SK-N-SH treated with all-trans-retinoic acid at 6 μM for 48 hours (cell line): ENCODE measurements at regions not wholly inside any gene's neighbourhood (a gene's known extent, or its start where the extent isn't known, plus 50 kb on each side); places are given as distances from the start of the nearest gene placed in this dataset.
A peak's percentile ranks its signal among the peaks of the same experiment; 100 is the strongest.

ENCODE experiments used
- ATAC-seq: fragments of 200-7000 bp; cut with Tn5 transposase; 3 replicates; pipeline ENCODE4 v1.9.1; 2020; ENCODE audit warnings: mild to moderate bottlenecking, moderate library complexity
- ARNTL ChIP-seq: fragments of 450-650 bp; formaldehyde crosslinking; IDR thresholded peaks from 2 replicates; pipeline ENCODE4 v1.5.0; 2020; ENCODE audit warnings: low read depth, mild to moderate bottlenecking, moderate library complexity, borderline replicate concordance
- BACH2 ChIP-seq: fragments of 250-450 bp; sonication (Bioruptor Pico); IDR thresholded peaks from 2 replicates; pipeline ENCODE4 v1.9.0; 2021; ENCODE audit warnings: mild to moderate bottlenecking, borderline replicate concordance
- CSDC2 ChIP-seq: fragments of 250-450 bp; sonication (Bioruptor Pico); IDR thresholded peaks from 2 replicates; pipeline ENCODE4 v1.5.0; 2020; ENCODE audit warnings: mild to moderate bottlenecking, moderate library complexity
- ESRRG ChIP-seq: fragments of 250-450 bp; sonication (Bioruptor Pico); IDR thresholded peaks from 2 replicates; pipeline ENCODE4 v1.6.1; 2021; ENCODE audit warnings: mild to moderate bottlenecking
- GLIS3 ChIP-seq: fragments of 250-450 bp; sonication (Bioruptor Pico); IDR thresholded peaks from 2 replicates; pipeline ENCODE4 v1.5.0; 2020; ENCODE audit warnings: mild to moderate bottlenecking, moderate library complexity
- ISL1 ChIP-seq: fragments of 250-450 bp; sonication (Bioruptor Pico); IDR thresholded peaks from 2 replicates; pipeline ENCODE4 v2.1.2; 2022; ENCODE audit warnings: mild to moderate bottlenecking, moderate library complexity
- OSR1 ChIP-seq: fragments of 250-450 bp; sonication (Bioruptor Pico); IDR thresholded peaks from 2 replicates; pipeline ENCODE4 v1.8.0; 2022; ENCODE audit warnings: moderate library complexity, mild to moderate bottlenecking, inconsistent platforms
- PPARA ChIP-seq: fragments of 250-450 bp; sonication (Bioruptor Pico); IDR thresholded peaks from 2 replicates; pipeline ENCODE4 v1.5.0; 2020; ENCODE audit warnings: mild to moderate bottlenecking, borderline replicate concordance
- RARB ChIP-seq: fragments of 250-450 bp; sonication (Bioruptor Pico); IDR thresholded peaks from 2 replicates; pipeline ENCODE4 v1.8.0; 2021; ENCODE audit warnings: mild to moderate bottlenecking, moderate library complexity
- SNAI2 ChIP-seq: fragments of 250-450 bp; sonication (Bioruptor Pico); IDR thresholded peaks from 2 replicates; pipeline ENCODE4 v1.5.0; 2020; ENCODE audit warnings: mild to moderate bottlenecking, moderate library complexity
- TCF4 ChIP-seq: fragments of 250-450 bp; sonication (Bioruptor Pico); IDR thresholded peaks from 2 replicates; pipeline ENCODE4 v1.8.0; 2021; ENCODE audit warnings: mild to moderate bottlenecking, moderate library complexity, borderline replicate concordance
- TOX ChIP-seq: fragments of 250-450 bp; sonication (Bioruptor Pico); IDR thresholded peaks from 2 replicates; pipeline ENCODE4 v1.8.0; 2021; ENCODE audit warnings: mild to moderate bottlenecking, moderate library complexity, borderline replicate concordance
- ZC3H10 ChIP-seq: fragments of 250-450 bp; sonication (Bioruptor Pico); IDR thresholded peaks from 2 replicates; pipeline ENCODE4 v1.5.1; 2021; ENCODE audit warnings: mild to moderate bottlenecking, moderate library complexity
- ZFP3 ChIP-seq: fragments of 250-450 bp; sonication (Bioruptor Pico); IDR thresholded peaks from 2 replicates; pipeline ENCODE4 v1.5.0; 2020; ENCODE audit warnings: mild to moderate bottlenecking, moderate library complexity
- ZFP30 ChIP-seq: fragments of 450-650 bp; formaldehyde crosslinking; IDR thresholded peaks from 2 replicates; pipeline ENCODE4 v1.5.0; 2022; ENCODE audit warnings: mild to moderate bottlenecking, moderate library complexity
- ZNF565 ChIP-seq: fragments of 450-650 bp; formaldehyde crosslinking; conservative IDR thresholded peaks from 2 replicates; pipeline ENCODE4 v1.5.0; 2020; ENCODE audit warnings: low read depth, mild to moderate bottlenecking, moderate library complexity
- ZNF70 ChIP-seq: fragments of 450-650 bp; formaldehyde crosslinking; IDR thresholded peaks from 2 replicates; pipeline ENCODE4 v1.5.0; 2020; ENCODE audit warnings: mild to moderate bottlenecking, moderate library complexity
- ZNF8 ChIP-seq: fragments of 450-650 bp; formaldehyde crosslinking; IDR thresholded peaks from 2 replicates; pipeline ENCODE4 v1.5.0; 2020; ENCODE audit warnings: mild to moderate bottlenecking, moderate library complexity
- TF ChIP-seq, protein P1 (sequence below): fragments of 250-450 bp; sonication (Bioruptor Pico); IDR thresholded peaks from 2 replicates; pipeline ENCODE4 v1.5.1; 2021; ENCODE audit warnings: mild to moderate bottlenecking, moderate library complexity
- TF ChIP-seq, protein P2 (sequence below): fragments of 250-450 bp; sonication (Bioruptor Pico); IDR thresholded peaks from 2 replicates; pipeline ENCODE4 v1.8.0; 2020; ENCODE audit warnings: mild to moderate bottlenecking, moderate library complexity, borderline replicate concordance
- TF ChIP-seq, protein P3 (sequence below): fragments of 250-450 bp; sonication (Bioruptor Pico); IDR thresholded peaks from 2 replicates; pipeline ENCODE4 v1.8.0; 2021; ENCODE audit warnings: low read depth, mild to moderate bottlenecking, moderate library complexity, borderline replicate concordance

DNA sequence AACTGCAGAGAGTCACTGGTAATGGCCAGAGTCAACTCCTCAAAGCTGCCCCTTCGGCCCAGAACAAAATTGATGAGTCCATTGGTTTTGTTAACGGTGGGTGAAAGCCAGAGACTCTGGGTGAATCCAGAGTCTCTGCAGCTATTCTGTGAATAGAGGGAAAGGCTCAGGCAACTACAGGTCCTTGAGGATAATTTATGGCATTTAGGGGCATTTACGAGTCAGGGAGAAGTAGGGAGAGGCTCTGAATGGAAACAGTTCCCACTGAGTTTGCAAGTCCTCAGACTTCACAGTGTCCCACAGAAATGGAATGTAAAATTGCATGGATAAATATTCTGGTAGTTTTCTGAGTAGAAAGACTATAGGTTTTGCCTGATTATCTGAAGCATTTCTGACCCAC, 257.8 kb downstream of the SEC61B start:
- ATAC-seq, result no peak
- TF ChIP-seq CSDC2 (CRISPR knock-in tag) (no peak), GLIS3 (no peak), BACH2 (CRISPR knock-in tag) (no peak), ZFP3 (CRISPR knock-in tag) (no peak), PPARA (CRISPR knock-in tag) (no peak), ISL1 (CRISPR knock-in tag) (no peak), TCF4 (CRISPR knock-in tag) (no peak), ZNF565 (CRISPR knock-in tag) (no peak), ZFP30 (CRISPR knock-in tag) (no peak)

DNA sequence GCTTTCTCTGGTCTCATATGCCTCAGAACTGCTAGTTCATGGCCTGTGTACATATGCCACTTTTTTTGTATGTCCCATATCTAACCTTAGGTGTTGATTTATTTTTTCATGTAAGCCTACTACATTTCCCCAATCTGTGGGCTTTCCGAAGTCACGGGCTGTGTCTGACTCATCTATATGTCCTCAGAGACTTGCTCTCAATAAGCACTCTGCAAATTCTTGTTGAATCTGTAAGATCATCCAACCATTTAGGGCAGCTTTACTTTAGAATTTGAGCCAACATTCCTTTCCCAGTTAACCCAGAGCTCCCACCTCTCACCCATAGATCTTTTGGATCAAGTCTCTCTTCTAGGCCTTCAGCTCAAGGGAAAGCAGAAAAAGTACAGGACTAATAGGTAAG, 263.4 kb downstream of the SEC61B start:
- TF ChIP-seq ISL1 (CRISPR knock-in tag), result peak; percentile 32
- TF ChIP-seq, protein P1, sequence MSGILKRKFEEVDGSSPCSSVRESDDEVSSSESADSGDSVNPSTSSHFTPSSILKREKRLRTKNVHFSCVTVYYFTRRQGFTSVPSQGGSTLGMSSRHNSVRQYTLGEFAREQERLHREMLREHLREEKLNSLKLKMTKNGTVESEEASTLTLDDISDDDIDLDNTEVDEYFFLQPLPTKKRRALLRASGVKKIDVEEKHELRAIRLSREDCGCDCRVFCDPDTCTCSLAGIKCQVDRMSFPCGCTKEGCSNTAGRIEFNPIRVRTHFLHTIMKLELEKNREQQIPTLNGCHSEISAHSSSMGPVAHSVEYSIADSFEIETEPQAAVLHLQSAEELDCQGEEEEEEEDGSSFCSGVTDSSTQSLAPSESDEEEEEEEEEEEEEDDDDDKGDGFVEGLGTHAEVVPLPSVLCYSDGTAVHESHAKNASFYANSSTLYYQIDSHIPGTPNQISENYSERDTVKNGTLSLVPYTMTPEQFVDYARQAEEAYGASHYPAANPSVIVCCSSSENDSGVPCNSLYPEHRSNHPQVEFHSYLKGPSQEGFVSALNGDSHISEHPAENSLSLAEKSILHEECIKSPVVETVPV (CRISPR knock-in tag), result no peak
- TF ChIP-seq, all 23 proteins: peak for 1
- peak; percentile 80 for ATAC-seq

DNA sequence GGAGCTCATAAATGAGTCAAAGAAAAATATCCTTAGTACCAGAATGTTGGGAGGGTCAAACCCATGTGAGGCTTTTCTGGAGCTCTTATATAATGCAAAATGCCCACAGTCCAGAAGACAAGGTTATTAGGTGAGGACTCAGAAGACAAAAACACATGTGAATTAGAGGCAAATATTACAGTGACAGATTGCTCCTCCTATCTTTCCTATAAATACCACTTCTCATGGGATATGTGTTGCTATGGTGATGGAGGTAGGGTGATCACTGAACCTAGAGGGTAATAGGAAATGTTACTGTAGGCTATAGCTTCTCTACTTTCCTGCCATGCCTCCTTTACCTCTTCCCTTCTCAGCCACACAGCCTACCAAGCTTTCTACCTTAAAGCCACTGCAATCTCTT, 264.6 kb downstream of the SEC61B start:
- TF ChIP-seq SNAI2, result no peak
- TF ChIP-seq ZC3H10 (CRISPR knock-in tag), result no peak
- no peak for TF ChIP-seq GLIS3
- TF ChIP-seq ARNTL (CRISPR knock-in tag), result no peak
- TF ChIP-seq, protein P1 (CRISPR knock-in tag), result no peak
- no peak for TF ChIP-seq CSDC2 (CRISPR knock-in tag)
- no peak for TF ChIP-seq ZFP30 (CRISPR knock-in tag)
- TF ChIP-seq ZNF70 (CRISPR knock-in tag), result no peak
- TF ChIP-seq RARB (CRISPR knock-in tag), result no peak
- no peak for TF ChIP-seq ISL1 (CRISPR knock-in tag)
- TF ChIP-seq TOX (CRISPR knock-in tag), result no peak
- TF ChIP-seq, protein P2, sequence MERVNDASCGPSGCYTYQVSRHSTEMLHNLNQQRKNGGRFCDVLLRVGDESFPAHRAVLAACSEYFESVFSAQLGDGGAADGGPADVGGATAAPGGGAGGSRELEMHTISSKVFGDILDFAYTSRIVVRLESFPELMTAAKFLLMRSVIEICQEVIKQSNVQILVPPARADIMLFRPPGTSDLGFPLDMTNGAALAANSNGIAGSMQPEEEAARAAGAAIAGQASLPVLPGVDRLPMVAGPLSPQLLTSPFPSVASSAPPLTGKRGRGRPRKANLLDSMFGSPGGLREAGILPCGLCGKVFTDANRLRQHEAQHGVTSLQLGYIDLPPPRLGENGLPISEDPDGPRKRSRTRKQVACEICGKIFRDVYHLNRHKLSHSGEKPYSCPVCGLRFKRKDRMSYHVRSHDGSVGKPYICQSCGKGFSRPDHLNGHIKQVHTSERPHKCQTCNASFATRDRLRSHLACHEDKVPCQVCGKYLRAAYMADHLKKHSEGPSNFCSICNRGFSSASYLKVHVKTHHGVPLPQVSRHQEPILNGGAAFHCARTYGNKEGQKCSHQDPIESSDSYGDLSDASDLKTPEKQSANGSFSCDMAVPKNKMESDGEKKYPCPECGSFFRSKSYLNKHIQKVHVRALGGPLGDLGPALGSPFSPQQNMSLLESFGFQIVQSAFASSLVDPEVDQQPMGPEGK (CRISPR knock-in tag), result no peak
- TF ChIP-seq BACH2 (CRISPR knock-in tag), result no peak
- TF ChIP-seq PPARA (CRISPR knock-in tag), result no peak
- TF ChIP-seq TCF4 (CRISPR knock-in tag), result no peak
- TF ChIP-seq ZFP3 (CRISPR knock-in tag), result no peak
- TF ChIP-seq ZNF8 (CRISPR knock-in tag), result no peak
- TF ChIP-seq, all 23 proteins: peak for 0
- no peak for ATAC-seq

DNA sequence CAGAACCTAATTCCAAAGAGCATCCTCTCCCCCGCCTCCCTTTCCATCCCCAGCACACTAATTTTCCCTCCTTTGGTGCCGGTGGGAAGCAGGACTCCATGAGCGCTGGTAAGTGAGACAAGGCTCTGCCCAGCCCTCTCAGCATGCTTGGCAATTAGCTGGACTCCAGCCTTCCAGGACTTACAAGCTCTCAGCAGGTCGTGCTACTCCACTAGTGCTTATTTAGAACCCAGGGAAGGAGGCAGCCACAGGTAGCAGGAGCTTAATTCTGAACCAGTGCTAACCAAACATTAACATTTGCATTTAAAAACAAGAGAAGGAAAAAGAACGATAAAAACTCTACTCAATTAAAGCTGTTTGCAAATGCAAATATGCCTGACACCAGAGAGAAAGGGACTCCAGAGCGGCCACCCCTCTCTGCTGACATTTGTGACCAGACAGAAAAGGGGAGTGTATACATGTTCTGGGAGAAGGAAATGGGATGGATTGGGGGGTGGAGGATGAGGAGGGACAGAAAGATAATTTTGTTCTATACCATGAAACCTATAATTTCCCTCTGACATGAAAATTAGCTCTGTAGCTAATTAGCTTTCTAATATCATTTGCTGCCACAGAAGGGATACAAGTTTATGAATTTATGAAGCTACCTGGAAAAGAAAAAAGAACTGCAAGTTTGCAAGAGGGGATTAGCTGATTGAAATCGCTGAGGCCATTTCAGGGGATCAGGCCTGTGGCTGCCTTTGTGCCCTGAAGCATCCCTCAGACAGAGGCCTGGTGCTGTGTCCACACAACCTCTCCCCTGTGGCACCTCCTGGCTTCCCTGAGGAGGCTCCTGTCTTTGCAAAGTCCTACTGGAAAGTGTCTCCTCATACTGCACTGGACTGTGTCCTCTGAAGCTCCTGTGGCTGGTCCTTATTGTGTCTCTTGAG, 266.3 kb downstream of the SEC61B start:
- TF ChIP-seq ZNF8 (CRISPR knock-in tag), result no peak
- TF ChIP-seq, protein P3, sequence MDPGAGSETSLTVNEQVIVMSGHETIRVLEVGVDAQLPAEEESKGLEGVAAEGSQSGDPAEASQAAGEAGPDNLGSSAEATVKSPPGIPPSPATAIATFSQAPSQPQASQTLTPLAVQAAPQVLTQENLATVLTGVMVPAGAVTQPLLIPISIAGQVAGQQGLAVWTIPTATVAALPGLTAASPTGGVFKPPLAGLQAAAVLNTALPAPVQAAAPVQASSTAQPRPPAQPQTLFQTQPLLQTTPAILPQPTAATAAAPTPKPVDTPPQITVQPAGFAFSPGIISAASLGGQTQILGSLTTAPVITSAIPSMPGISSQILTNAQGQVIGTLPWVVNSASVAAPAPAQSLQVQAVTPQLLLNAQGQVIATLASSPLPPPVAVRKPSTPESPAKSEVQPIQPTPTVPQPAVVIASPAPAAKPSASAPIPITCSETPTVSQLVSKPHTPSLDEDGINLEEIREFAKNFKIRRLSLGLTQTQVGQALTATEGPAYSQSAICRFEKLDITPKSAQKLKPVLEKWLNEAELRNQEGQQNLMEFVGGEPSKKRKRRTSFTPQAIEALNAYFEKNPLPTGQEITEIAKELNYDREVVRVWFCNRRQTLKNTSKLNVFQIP (CRISPR knock-in tag), result no peak

DNA sequence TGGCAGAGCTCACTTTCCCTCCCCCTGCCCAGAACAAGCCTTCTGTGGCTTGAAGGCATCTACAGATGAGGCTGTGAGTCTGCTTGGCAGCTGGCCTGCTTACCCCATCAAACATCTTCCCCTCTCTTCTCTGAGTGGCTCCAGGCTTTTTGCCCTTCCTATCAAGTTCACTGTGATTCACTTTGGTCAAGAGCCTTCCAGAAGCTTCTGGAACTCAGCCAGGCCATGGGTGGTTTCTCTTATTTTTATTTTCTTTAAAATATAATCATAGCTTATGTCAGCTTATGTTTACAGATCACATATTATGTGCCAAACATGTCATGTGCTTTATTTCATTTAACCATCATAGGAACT, 267.0 kb downstream of the SEC61B start:
- no peak for TF ChIP-seq ZC3H10 (CRISPR knock-in tag)
- no peak for TF ChIP-seq RARB (CRISPR knock-in tag)
- TF ChIP-seq ESRRG, result no peak
- no peak for TF ChIP-seq ZNF565 (CRISPR knock-in tag)
- no peak for TF ChIP-seq ISL1 (CRISPR knock-in tag)
- TF ChIP-seq SNAI2, result no peak
- TF ChIP-seq OSR1 (CRISPR knock-in tag), result no peak
- TF ChIP-seq, protein P2 (CRISPR knock-in tag), result no peak
- TF ChIP-seq ARNTL (CRISPR knock-in tag), result no peak
- ATAC-seq, result peak; percentile 79

More for the DNA sequence above, 266.3 kb downstream of the SEC61B start:
- ATAC-seq, result peak; percentile 62
